ENCODE measurements at regions not wholly inside any gene's neighbourhood (a gene's known extent, or its start where the extent isn't known, plus 50 kb on each side); places are given as distances from the start of the nearest gene placed in this dataset.

- Mint-ChIP-seq H3K27ac (no peak overlapping the region), H3K4me3 (no peak overlapping the region), H3K27me3 (ENCODE audit: low read depth) (no peaks in the 10 kb centered on the region), H3K9me3 (peaks cover 2% of the 10 kb centered on the region), H3K36me3 (ENCODE audit: low read depth) (no peaks in the 10 kb centered on the region), H3K4me1 (no peaks in the 10 kb centered on the region)
- TF ChIP-seq CTCF (IDR thresholded peaks at IDR 0.05; ENCODE audit: unreplicated experiment in 3 of 3): no peak
Observed at GRCh38 chr11:24389575-24389974, 107.3 kb upstream of the LUZP2 start.

GRCh38 chr11:24390016-24390415 lies 106.8 kb upstream of the LUZP2 start:
- Mint-ChIP-seq H3K36me3 (ENCODE audit: low read depth) (no peaks in the 10 kb centered on the region), H3K4me1 (no peaks in the 10 kb centered on the region), H3K27ac (no peak overlapping the region), H3K27me3 (ENCODE audit: low read depth) (no peaks in the 10 kb centered on the region), H3K9me3 (peaks cover 2% of the 10 kb centered on the region), H3K4me3 (no peak overlapping the region)
- no peak for TF ChIP-seq CTCF (IDR thresholded peaks at IDR 0.05; ENCODE audit: unreplicated experiment in 3 of 3)

GRCh38 chr11:24390762-24391161 lies 106.1 kb upstream of the LUZP2 start:
- H3K36me3 Mint-ChIP-seq (ENCODE audit: low read depth): no peaks in the 10 kb centered on the region
- no peak overlapping the region for H3K27ac Mint-ChIP-seq
- H3K4me1 Mint-ChIP-seq: no peaks in the 10 kb centered on the region
- H3K27me3 Mint-ChIP-seq (ENCODE audit: low read depth): no peaks in the 10 kb centered on the region
- no peak overlapping the region for H3K4me3 Mint-ChIP-seq
- TF ChIP-seq CTCF (IDR thresholded peaks at IDR 0.05; ENCODE audit: unreplicated experiment in 3 of 3): no peak
- H3K9me3 Mint-ChIP-seq: peaks cover 2% of the 10 kb centered on the region

GRCh38 chr11:24391167-24391566 lies 105.7 kb upstream of the LUZP2 start:
- Mint-ChIP-seq H3K27me3 (ENCODE audit: low read depth) (no peaks in the 10 kb centered on the region), H3K9me3 (peaks cover 2% of the 10 kb centered on the region), H3K4me1 (no peaks in the 10 kb centered on the region), H3K36me3 (ENCODE audit: low read depth) (no peaks in the 10 kb centered on the region), H3K4me3 (no peak overlapping the region), H3K27ac (no peak overlapping the region)
- no peak for TF ChIP-seq CTCF (IDR thresholded peaks at IDR 0.05; ENCODE audit: unreplicated experiment in 3 of 3)

GRCh38 chr11:24400059-24400665 lies 96.7 kb upstream of the LUZP2 start:
- Mint-ChIP-seq H3K27me3 (ENCODE audit: low read depth) (no peaks in the 10 kb centered on the region), H3K4me3 (no peak overlapping the region), H3K9me3 (no peaks in the 10 kb centered on the region)

More at GRCh38 chr11:24400059-24400665, 96.7 kb upstream of the LUZP2 start:
- Mint-ChIP-seq H3K27ac (no peak overlapping the region), H3K4me1 (no peaks in the 10 kb centered on the region), H3K36me3 (ENCODE audit: low read depth) (no peaks in the 10 kb centered on the region)
- TF ChIP-seq CTCF (IDR thresholded peaks at IDR 0.05; ENCODE audit: unreplicated experiment in 3 of 3): no peak
